T-helper 2 cell treated with Interferon-gamma antibody and Interleukin-4, amounts not matched to agents 5 μg/mL and 100 μg/mL, for 36 hours (primary cell): ENCODE measurements at regions not wholly inside any gene's neighbourhood (a gene's known extent, or its start where the extent isn't known, plus 50 kb on each side); places are given as distances from the start of the nearest gene placed in this dataset.

Source experiments
- DNase-seq: peaks from one replicate; pipeline ENCODE4 v3.0.0; 2021; ENCODE audit warnings: low spot score
- H3K27ac Mint-ChIP-seq: one replicate; pipeline ENCODE4 v1.8.0; 2021; ENCODE audit warnings: mild to moderate bottlenecking, mixed read lengths
- H3K27me3 Mint-ChIP-seq: one replicate; pipeline ENCODE4 v1.8.0; 2021; ENCODE audit warnings: low read depth, mixed read lengths
- H3K36me3 Mint-ChIP-seq: one replicate; pipeline ENCODE4 v1.8.0; 2021; ENCODE audit warnings: low read depth, mixed read lengths
- H3K4me1 Mint-ChIP-seq: one replicate; pipeline ENCODE4 v1.8.0; 2021; ENCODE audit warnings: low read depth, mixed read lengths
- H3K4me3 Mint-ChIP-seq: one replicate; pipeline ENCODE4 v1.8.0; 2022; ENCODE audit warnings: mild to moderate bottlenecking, moderate library complexity, mixed read lengths
- H3K9me3 Mint-ChIP-seq: one replicate; pipeline ENCODE4 v1.8.0; 2021; ENCODE audit warnings: mixed read lengths

GRCh38 chr10:111835574-111835973, 348.0 kb downstream of the GPAM start:
- H3K4me1 Mint-ChIP-seq, result no peaks in the 10 kb centered on the region
- H3K27me3 Mint-ChIP-seq, result no peaks in the 10 kb centered on the region

GRCh38 chr10:111836064-111836463, 347.5 kb downstream of the GPAM start:
- Mint-ChIP-seq H3K27ac (no peak overlapping the region), H3K36me3 (no peaks in the 10 kb centered on the region), H3K4me1 (no peaks in the 10 kb centered on the region), H3K27me3 (no peaks in the 10 kb centered on the region), H3K4me3 (no peak overlapping the region), H3K9me3 (no peaks in the 10 kb centered on the region)
- no peak for DNase-seq

More at GRCh38 chr10:111835574-111835973, 348.0 kb downstream of the GPAM start:
- no peaks in the 10 kb centered on the region for H3K9me3 Mint-ChIP-seq
- H3K36me3 Mint-ChIP-seq, result no peaks in the 10 kb centered on the region
- no peak overlapping the region for H3K27ac Mint-ChIP-seq
- no peak for DNase-seq
- no peak overlapping the region for H3K4me3 Mint-ChIP-seq

GRCh38 chr10:111836571-111836970, 347.0 kb downstream of the GPAM start:
- Mint-ChIP-seq H3K9me3 (no peaks in the 10 kb centered on the region), H3K4me3 (no peak overlapping the region), H3K4me1 (no peaks in the 10 kb centered on the region), H3K27me3 (no peaks in the 10 kb centered on the region), H3K36me3 (no peaks in the 10 kb centered on the region), H3K27ac (no peak overlapping the region)
- DNase-seq, result no peak

GRCh38 chr10:111837086-111837485, 346.5 kb downstream of the GPAM start:
- Mint-ChIP-seq H3K9me3 (no peaks in the 10 kb centered on the region), H3K27ac (no peak overlapping the region), H3K27me3 (no peaks in the 10 kb centered on the region), H3K4me3 (no peak overlapping the region), H3K36me3 (no peaks in the 10 kb centered on the region), H3K4me1 (no peaks in the 10 kb centered on the region)
- no peak for DNase-seq

GRCh38 chr10:111837985-111838384, 345.6 kb downstream of the GPAM start:
- Mint-ChIP-seq H3K27ac (no peak overlapping the region), H3K4me3 (no peak overlapping the region), H3K36me3 (no peaks in the 10 kb centered on the region), H3K9me3 (no peaks in the 10 kb centered on the region), H3K4me1 (no peaks in the 10 kb centered on the region), H3K27me3 (no peaks in the 10 kb centered on the region)
- DNase-seq, result no peak

GRCh38 chr10:111840546-111840945, 343.0 kb downstream of the GPAM start:
- Mint-ChIP-seq H3K4me1 (no peaks in the 10 kb centered on the region), H3K9me3 (no peaks in the 10 kb centered on the region), H3K36me3 (no peaks in the 10 kb centered on the region), H3K27ac (no peak overlapping the region), H3K27me3 (no peaks in the 10 kb centered on the region), H3K4me3 (no peak overlapping the region)
- no peak for DNase-seq

GRCh38 chr10:111852801-111853200, 330.8 kb downstream of the GPAM start:
- Mint-ChIP-seq H3K4me3 (no peak overlapping the region), H3K36me3 (no peaks in the 10 kb centered on the region), H3K27ac (no peak overlapping the region), H3K27me3 (no peaks in the 10 kb centered on the region), H3K9me3 (peaks cover 4% of the 10 kb centered on the region), H3K4me1 (no peaks in the 10 kb centered on the region)
- DNase-seq, result no peak

- H3K9me3 Mint-ChIP-seq, result no peaks in the 10 kb centered on the region
- no peaks in the 10 kb centered on the region for H3K27me3 Mint-ChIP-seq
- no peak overlapping the region for H3K27ac Mint-ChIP-seq
- DNase-seq, result no peak
- H3K4me1 Mint-ChIP-seq, result no peaks in the 10 kb centered on the region
- H3K4me3 Mint-ChIP-seq, result no peak overlapping the region
- H3K36me3 Mint-ChIP-seq, result no peaks in the 10 kb centered on the region
Measured at GRCh38 chr10:111856631-111857030, 326.9 kb downstream of the GPAM start.

- DNase-seq, result no peak
- no peaks in the 10 kb centered on the region for H3K36me3 Mint-ChIP-seq
- no peaks in the 10 kb centered on the region for H3K27me3 Mint-ChIP-seq
- H3K4me3 Mint-ChIP-seq, result no peak overlapping the region
- H3K4me1 Mint-ChIP-seq, result no peaks in the 10 kb centered on the region
- no peaks in the 10 kb centered on the region for H3K9me3 Mint-ChIP-seq
- no peak overlapping the region for H3K27ac Mint-ChIP-seq
Measured at GRCh38 chr10:111865550-111865949, 318.0 kb downstream of the GPAM start.

- H3K27ac Mint-ChIP-seq, result no peak overlapping the region
- H3K27me3 Mint-ChIP-seq, result no peaks in the 10 kb centered on the region
- H3K4me1 Mint-ChIP-seq, result no peaks in the 10 kb centered on the region
- DNase-seq, result no peak
- H3K4me3 Mint-ChIP-seq, result no peak overlapping the region
- H3K9me3 Mint-ChIP-seq, result no peaks in the 10 kb centered on the region
- no peaks in the 10 kb centered on the region for H3K36me3 Mint-ChIP-seq
Measured at GRCh38 chr10:111871458-111871857, 312.1 kb downstream of the GPAM start.

- Mint-ChIP-seq H3K4me1 (no peaks in the 10 kb centered on the region), H3K27me3 (no peaks in the 10 kb centered on the region), H3K36me3 (no peaks in the 10 kb centered on the region), H3K27ac (no peak overlapping the region), H3K4me3 (no peak overlapping the region), H3K9me3 (no peaks in the 10 kb centered on the region)
- DNase-seq, result no peak
Measured at GRCh38 chr10:111872591-111872990, 311.0 kb downstream of the GPAM start.

GRCh38 chr10:111873041-111873440, 310.5 kb downstream of the GPAM start:
- DNase-seq, result no peak
- no peaks in the 10 kb centered on the region for H3K36me3 Mint-ChIP-seq
- H3K9me3 Mint-ChIP-seq, result peaks cover 2% of the 10 kb centered on the region
- no peaks in the 10 kb centered on the region for H3K4me1 Mint-ChIP-seq
- H3K27ac Mint-ChIP-seq, result no peak overlapping the region
- H3K27me3 Mint-ChIP-seq, result no peaks in the 10 kb centered on the region
- H3K4me3 Mint-ChIP-seq, result no peak overlapping the region

- no peak for DNase-seq
- H3K4me3 Mint-ChIP-seq, result no peak overlapping the region
- H3K36me3 Mint-ChIP-seq, result no peaks in the 10 kb centered on the region
- no peak overlapping the region for H3K27ac Mint-ChIP-seq
- H3K9me3 Mint-ChIP-seq, result peaks cover 4% of the 10 kb centered on the region
- H3K4me1 Mint-ChIP-seq, result no peaks in the 10 kb centered on the region
- H3K27me3 Mint-ChIP-seq, result no peaks in the 10 kb centered on the region
Measured at GRCh38 chr10:111873621-111874135, 309.9 kb downstream of the GPAM start.

GRCh38 chr10:111874576-111874975, 309.0 kb downstream of the GPAM start:
- Mint-ChIP-seq H3K4me3 (no peak overlapping the region), H3K27me3 (no peaks in the 10 kb centered on the region), H3K27ac (no peak overlapping the region), H3K4me1 (no peaks in the 10 kb centered on the region), H3K9me3 (peaks cover 4% of the 10 kb centered on the region), H3K36me3 (no peaks in the 10 kb centered on the region)
- no peak for DNase-seq

- Mint-ChIP-seq H3K36me3 (no peaks in the 10 kb centered on the region), H3K27me3 (no peaks in the 10 kb centered on the region), H3K27ac (no peak overlapping the region), H3K4me3 (no peak overlapping the region), H3K4me1 (no peaks in the 10 kb centered on the region), H3K9me3 (peaks cover 4% of the 10 kb centered on the region)
- DNase-seq, result no peak
Measured at GRCh38 chr10:111875725-111876124, 307.8 kb downstream of the GPAM start.
